A673 (cell line): ENCODE measurements at regions not wholly inside any gene's neighbourhood (a gene's known extent, or its start where the extent isn't known, plus 50 kb on each side); places are given as distances from the start of the nearest gene placed in this dataset.
A peak's percentile ranks its signal among the peaks of the same experiment; 100 is the strongest.

Experiments
- BruUV-seq: library from RNA; stranded (reverse); fragments of 400-500 nt; replicated peaks from 2 replicates; lab custom pipeline; 2021; lab: Mats Ljungman, UMichigan
- CTCF ChIA-PET: fragments of 300-600 bp; sonication (Branson Sonifier 250); formaldehyde crosslinking; loops from one replicate; lab custom pipeline; 2022; ENCODE audit warnings: antibody characterized with exemption; lab: Charles Lee
- POLR2A ChIA-PET: fragments of 300-600 bp; sonication (Branson Sonifier 250); formaldehyde crosslinking; loops from one replicate; lab custom pipeline; 2022; ENCODE audit warnings: antibody characterized with exemption; ENCODE audit not compliant: low non-redundant PET; lab: Charles Lee
- DNase-seq: peaks from one replicate; pipeline ENCODE4 v3.0.0-alpha.2; 2015; ENCODE audit warnings: low spot score
- H3K27ac ChIP-seq: fragments of 200-600 bp; sonication (generic); 2 replicates; pipeline ENCODE4 v1.5.1; 2016; ENCODE audit warnings: mixed run types, low read depth, mild to moderate bottlenecking, mixed read lengths, antibody characterized with exemption, low read length; ENCODE audit not compliant: poor library complexity, severe bottlenecking
- H3K27me3 ChIP-seq: fragments of 200-600 bp; sonication (generic); replicated peaks from 2 replicates; pipeline ENCODE4 v1.6.1; 2017; ENCODE audit warnings: mixed run types, low read depth, mild to moderate bottlenecking, mixed read lengths, antibody characterized with exemption, low read length; ENCODE audit not compliant: insufficient read depth, poor library complexity
- H3K36me3 ChIP-seq: fragments of 200-600 bp; sonication (generic); 2 replicates; pipeline ENCODE4 v1.6.1; 2016; ENCODE audit warnings: mixed run types, mild to moderate bottlenecking, mixed read lengths, antibody characterized with exemption, low read length; ENCODE audit not compliant: insufficient read depth, poor library complexity, severe bottlenecking
- H3K4me1 ChIP-seq: fragments of 200-600 bp; sonication (generic); 2 replicates; pipeline ENCODE4 v1.6.1; 2017; ENCODE audit warnings: mixed run types, mild to moderate bottlenecking, mixed read lengths, antibody characterized with exemption, low read length; ENCODE audit not compliant: insufficient read depth, poor library complexity, severe bottlenecking
- H3K4me3 ChIP-seq: fragments of 200-600 bp; sonication (generic); 2 replicates; pipeline ENCODE4 v1.5.1; 2016; ENCODE audit warnings: low read depth, mixed run types, mild to moderate bottlenecking, mixed read lengths, low read length; ENCODE audit not compliant: poor library complexity, severe bottlenecking
- H3K9me3 ChIP-seq: fragments of 200-600 bp; sonication (generic); 2 replicates; pipeline ENCODE4 v1.6.1; 2016; ENCODE audit warnings: mixed run types, low read depth, mild to moderate bottlenecking, mixed read lengths, antibody characterized with exemption, low read length; ENCODE audit not compliant: poor library complexity, severe bottlenecking
- EZH2 ChIP-seq: fragments of 200-600 bp; sonication (generic); IDR thresholded peaks from 2 replicates; pipeline ENCODE4 v1.6.1; 2017; ENCODE audit warnings: borderline replicate concordance, low read depth, mild to moderate bottlenecking, mixed read lengths, antibody characterized with exemption, low read length; ENCODE audit not compliant: poor library complexity, severe bottlenecking
- intact Hi-C: fragments of 100-400 bp; cut with micrococcal nuclease; formaldehyde crosslinking; loops from one replicate; pipeline ENCODE4 v1.10.0; 2022; ENCODE audit not compliant: unreplicated experiment
- TF ChIP-seq, protein P1 (sequence below): fragments of 300-800, 200-600 bp; sonication (generic); conservative IDR thresholded peaks from 2 replicates; pipeline ENCODE4 v1.5.1; 2017; ENCODE audit warnings: low read depth, mild to moderate bottlenecking, antibody characterized with exemption, low read length, moderate library complexity, mixed read lengths

DNA sequence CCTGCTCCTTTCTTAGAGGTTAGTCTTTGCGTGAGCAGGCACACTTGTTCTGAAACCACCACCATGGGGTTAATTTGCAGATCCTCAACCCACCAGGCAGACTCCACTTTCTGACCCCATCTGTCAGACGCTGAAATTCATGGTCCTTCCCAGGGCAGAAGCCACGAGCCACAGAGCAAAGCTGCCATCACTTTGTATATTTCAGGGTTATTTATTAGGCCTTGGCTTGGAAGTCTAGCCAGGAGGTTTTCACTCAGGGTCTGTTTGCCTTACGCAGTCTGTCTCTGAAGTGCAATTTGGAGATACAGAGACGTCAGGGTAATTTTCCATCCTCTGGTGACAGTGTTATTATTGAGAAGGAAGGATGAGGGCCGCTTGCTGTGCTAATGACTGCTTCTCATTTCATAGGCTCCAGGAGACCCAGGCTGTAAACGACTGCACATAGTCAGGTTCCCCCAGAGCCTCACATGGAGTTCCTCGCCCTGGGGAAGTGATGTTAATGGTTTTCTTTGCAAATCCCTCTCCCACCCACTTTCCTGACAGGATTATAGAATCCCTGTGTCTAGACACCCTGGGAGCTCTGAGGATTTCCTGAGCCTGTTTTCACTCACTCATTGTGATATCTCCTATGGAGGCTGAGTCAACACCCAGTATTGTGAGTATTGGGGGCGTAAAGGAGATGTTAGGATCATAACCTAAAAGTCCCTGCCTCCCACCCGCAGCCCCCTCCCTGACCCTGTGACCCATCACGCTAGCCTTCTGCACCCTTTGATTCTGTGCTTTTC lies 269.0 kb downstream of the ABCC12 start:
- peaks cover 20% of the 10 kb centered on the region for H3K27me3 ChIP-seq
- DNase-seq, result peak; percentile 93
- ChIA-PET POLR2A (no interaction called here), CTCF (interaction anchor here (0.6 kb wide), 1 partner anchor 425 kb away, joined by 6 read pairs; no protein-coding TSS in a partner anchor)
- H3K36me3 ChIP-seq, result no peaks in the 10 kb centered on the region
- peaks cover 19% of the 10 kb centered on the region for H3K4me1 ChIP-seq
- H3K4me3 ChIP-seq, result no peak overlapping the region
- BruUV-seq, result no TSS peak
- intact Hi-C loops, result loop anchor here (10.0 kb wide), 1 partner anchor 742 kb away; the partner anchor contains the start of gene NETO2
- TF ChIP-seq EZH2, result no peak
- TF ChIP-seq, protein P1, sequence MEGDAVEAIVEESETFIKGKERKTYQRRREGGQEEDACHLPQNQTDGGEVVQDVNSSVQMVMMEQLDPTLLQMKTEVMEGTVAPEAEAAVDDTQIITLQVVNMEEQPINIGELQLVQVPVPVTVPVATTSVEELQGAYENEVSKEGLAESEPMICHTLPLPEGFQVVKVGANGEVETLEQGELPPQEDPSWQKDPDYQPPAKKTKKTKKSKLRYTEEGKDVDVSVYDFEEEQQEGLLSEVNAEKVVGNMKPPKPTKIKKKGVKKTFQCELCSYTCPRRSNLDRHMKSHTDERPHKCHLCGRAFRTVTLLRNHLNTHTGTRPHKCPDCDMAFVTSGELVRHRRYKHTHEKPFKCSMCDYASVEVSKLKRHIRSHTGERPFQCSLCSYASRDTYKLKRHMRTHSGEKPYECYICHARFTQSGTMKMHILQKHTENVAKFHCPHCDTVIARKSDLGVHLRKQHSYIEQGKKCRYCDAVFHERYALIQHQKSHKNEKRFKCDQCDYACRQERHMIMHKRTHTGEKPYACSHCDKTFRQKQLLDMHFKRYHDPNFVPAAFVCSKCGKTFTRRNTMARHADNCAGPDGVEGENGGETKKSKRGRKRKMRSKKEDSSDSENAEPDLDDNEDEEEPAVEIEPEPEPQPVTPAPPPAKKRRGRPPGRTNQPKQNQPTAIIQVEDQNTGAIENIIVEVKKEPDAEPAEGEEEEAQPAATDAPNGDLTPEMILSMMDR, result no peak
- H3K27ac ChIP-seq, result no peak overlapping the region
- no peaks in the 10 kb centered on the region for H3K9me3 ChIP-seq

DNA sequence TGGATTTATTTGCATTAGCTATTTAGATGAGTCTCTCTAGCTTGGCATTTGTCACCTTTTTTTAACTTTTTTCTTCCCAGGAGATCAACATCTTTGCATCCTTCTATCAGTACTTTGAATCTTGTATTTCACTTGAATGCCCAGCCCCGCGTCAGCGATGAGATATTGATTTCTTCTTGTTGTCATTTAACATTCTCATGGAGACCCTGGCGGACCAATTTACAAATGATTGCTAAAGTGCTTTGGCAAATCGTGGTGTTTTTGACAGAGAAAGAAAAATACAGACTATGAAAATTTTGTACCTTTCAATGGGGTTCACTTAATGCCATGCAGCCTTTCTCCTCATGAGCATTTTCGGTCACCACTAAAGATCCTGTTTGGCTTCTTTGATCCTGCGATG lies 269.7 kb downstream of the ABCC12 start:
- no peaks in the 10 kb centered on the region for H3K36me3 ChIP-seq
- TF ChIP-seq, protein P1, result no peak
- no peak for TF ChIP-seq EZH2
- H3K4me1 ChIP-seq, result peaks cover 19% of the 10 kb centered on the region
- H3K9me3 ChIP-seq, result no peaks in the 10 kb centered on the region
- intact Hi-C loops, result loop anchor here (10.0 kb wide), 1 partner anchor 741 kb away; the partner anchor contains the start of gene NETO2
- no peak overlapping the region for H3K4me3 ChIP-seq
- ChIA-PET CTCF (no interaction called here), POLR2A (no interaction called here)
- no peak overlapping the region for H3K27ac ChIP-seq
- H3K27me3 ChIP-seq, result peaks cover 20% of the 10 kb centered on the region
- no peak for DNase-seq
- BruUV-seq, result no TSS peak

DNA sequence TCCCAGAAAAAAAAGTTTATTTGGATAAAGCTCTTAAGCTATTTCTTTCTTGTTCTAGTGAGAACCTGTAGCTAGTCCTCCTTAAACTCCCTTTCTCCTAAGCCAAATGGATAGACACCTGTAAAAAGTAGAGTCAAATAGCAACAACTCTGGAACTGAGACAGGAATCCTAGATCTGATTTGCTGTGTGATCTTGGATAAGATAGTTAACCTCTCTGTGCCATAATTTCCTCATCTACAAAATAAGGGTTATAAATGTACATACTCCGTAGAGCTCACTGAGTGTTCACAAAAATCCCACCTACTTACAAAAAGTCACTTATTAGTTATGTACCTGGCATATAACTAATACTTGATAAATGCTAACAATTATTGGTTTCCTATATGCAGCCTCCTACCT lies 270.3 kb downstream of the ABCC12 start:
- ChIA-PET CTCF (no interaction called here), POLR2A (no interaction called here)
- intact Hi-C loops, result loop anchor here (10.0 kb wide), 1 partner anchor 741 kb away; the partner anchor contains the start of gene NETO2
- Histone ChIP-seq H3K27me3 (peaks cover 20% of the 10 kb centered on the region), H3K36me3 (no peaks in the 10 kb centered on the region), H3K27ac (no peak overlapping the region), H3K4me3 (no peak overlapping the region), H3K9me3 (no peaks in the 10 kb centered on the region), H3K4me1 (peaks cover 19% of the 10 kb centered on the region)
- DNase-seq, result no peak
- no TSS peak for BruUV-seq
- TF ChIP-seq, protein P1, result no peak
- TF ChIP-seq EZH2, result no peak
